ENCODE measurements at regions not wholly inside any gene's neighbourhood (a gene's known extent, or its start where the extent isn't known, plus 50 kb on each side); places are given as distances from the start of the nearest gene placed in this dataset.

DNA sequence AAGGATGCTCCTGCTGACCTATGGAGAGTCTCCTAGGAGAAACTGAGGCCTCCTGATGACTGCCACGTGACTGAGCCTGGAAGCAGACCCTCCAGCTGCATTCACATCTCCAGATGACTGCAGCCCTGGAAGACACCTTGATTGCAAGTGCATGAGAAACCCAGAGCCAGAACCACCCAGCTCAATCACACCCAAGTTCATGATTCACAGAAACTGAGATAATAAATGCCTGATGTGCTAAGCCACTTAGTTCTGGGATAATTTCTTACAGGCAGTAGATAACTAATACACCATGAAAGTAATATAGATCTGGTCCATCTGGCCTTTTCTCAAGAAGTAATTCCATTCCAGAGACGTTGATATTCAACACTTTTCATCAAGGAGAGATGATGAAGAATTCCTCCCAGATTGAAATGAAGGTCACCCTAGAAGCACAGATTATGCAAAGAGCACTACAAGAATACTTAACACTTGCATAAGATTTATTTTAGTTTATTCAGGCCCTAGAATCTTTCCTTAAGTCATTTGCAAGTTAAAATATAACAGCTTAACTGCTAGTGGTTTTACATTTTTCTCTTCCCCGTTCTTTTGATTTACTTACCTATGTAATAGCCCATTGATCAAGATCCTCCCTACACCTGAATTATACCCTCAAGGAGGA lies 208.2 kb upstream of the INHBA start:
- no peak for TF ChIP-seq EZH2phosphoT487 (IDR thresholded peaks at IDR 0.05; ENCODE audit: borderline replicate concordance, low read length)
- no peak for TF ChIP-seq EZH2 (IDR thresholded peaks at IDR 0.05; ENCODE audit: low read length, unreplicated experiment)
- no peak for TF ChIP-seq CTCF (conservative IDR thresholded peaks at IDR 0.05; ENCODE audit: low read depth, low read length)
- CTCF ChIA-PET, result no interaction called here
- Histone ChIP-seq H3K27ac (ENCODE audit: low read length) (peak overlapping the region; percentile 38; the same call in 1 of the 2 replicates), H3K27me3 (ENCODE audit: low read length) (no peaks in the 10 kb centered on the region), H3K36me3 (ENCODE audit: low read depth, low read length) (no peaks in the 10 kb centered on the region), H3F3A (ENCODE audit: low read length, unreplicated experiment) (peaks cover 3% of the 10 kb centered on the region), H3K9ac (ENCODE audit: low read length) (no peak overlapping the region; the same call in 1 of the 2 replicates), H4K20me1 (ENCODE audit: low read length) (no peaks in the 10 kb centered on the region), H2AFZ (ENCODE audit: low read length) (no peak overlapping the region), H3K79me2 (ENCODE audit: low read length) (no peaks in the 10 kb centered on the region), H3K9me3 (ENCODE audit: low read length) (no peaks in the 10 kb centered on the region), H3K9me2 (replicated peaks; ENCODE audit: low read length) (no peaks in the 10 kb centered on the region), H3K4me2 (ENCODE audit: low read length) (no peak overlapping the region), H3K4me3 (ENCODE audit: low read length) (no peak overlapping the region), H3K4me1 (ENCODE audit: insufficient read depth, low read length) (peaks cover 30% of the 10 kb centered on the region)
- DNase-seq, result no peak
- no TSS peak for BruUV-seq (replicated peaks)
- intact Hi-C loops (cut with micrococcal nuclease), result no loop called here
- POLR2A ChIA-PET (ENCODE audit: unreplicated experiment), result no interaction called here
- ATAC-seq, result no peak

DNA sequence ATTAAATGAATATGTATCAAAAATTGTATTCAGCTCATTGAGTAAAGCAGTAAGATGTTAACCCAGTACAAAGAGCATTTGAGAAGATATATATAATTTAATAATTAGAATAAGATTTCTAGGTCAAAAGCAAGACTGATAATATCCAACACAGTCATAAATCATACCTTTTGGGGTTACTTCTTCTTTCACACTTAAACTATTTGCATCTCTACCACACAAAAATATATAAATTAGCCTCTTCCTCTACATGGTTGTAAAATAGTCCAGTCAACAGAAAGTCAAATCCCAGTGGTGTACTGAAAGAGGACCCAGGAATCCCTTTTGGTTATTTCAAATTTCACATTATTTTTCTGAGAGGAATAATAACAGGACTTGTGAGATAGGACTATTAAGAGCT lies 204.6 kb upstream of the INHBA start:
- no peak for ATAC-seq
- Histone ChIP-seq H3K9ac (ENCODE audit: low read length) (no peak overlapping the region), H3K4me3 (ENCODE audit: low read length) (no peak overlapping the region), H3K27ac (ENCODE audit: low read length) (no peak overlapping the region), H3K36me3 (ENCODE audit: low read depth, low read length) (no peaks in the 10 kb centered on the region), H3K4me1 (ENCODE audit: insufficient read depth, low read length) (peaks cover 13% of the 10 kb centered on the region; the same call in 1 of the 2 replicates), H3K9me3 (ENCODE audit: low read length) (no peaks in the 10 kb centered on the region), H3F3A (ENCODE audit: low read length, unreplicated experiment) (no peaks in the 10 kb centered on the region), H3K9me2 (replicated peaks; ENCODE audit: low read length) (no peaks in the 10 kb centered on the region), H4K20me1 (ENCODE audit: low read length) (no peaks in the 10 kb centered on the region), H3K27me3 (ENCODE audit: low read length) (no peaks in the 10 kb centered on the region), H3K4me2 (ENCODE audit: low read length) (no peak overlapping the region), H2AFZ (ENCODE audit: low read length) (no peak overlapping the region), H3K79me2 (ENCODE audit: low read length) (no peaks in the 10 kb centered on the region)
- intact Hi-C loops (cut with micrococcal nuclease), result no loop called here
- ChIA-PET CTCF (no interaction called here), POLR2A (ENCODE audit: unreplicated experiment) (no interaction called here)
- DNase-seq, result no peak
- no TSS peak for BruUV-seq (replicated peaks)
- TF ChIP-seq CTCF (conservative IDR thresholded peaks at IDR 0.05; ENCODE audit: low read depth, low read length) (no peak), EZH2phosphoT487 (IDR thresholded peaks at IDR 0.05; ENCODE audit: borderline replicate concordance, low read length) (no peak), EZH2 (IDR thresholded peaks at IDR 0.05; ENCODE audit: low read length, unreplicated experiment) (no peak)

DNA sequence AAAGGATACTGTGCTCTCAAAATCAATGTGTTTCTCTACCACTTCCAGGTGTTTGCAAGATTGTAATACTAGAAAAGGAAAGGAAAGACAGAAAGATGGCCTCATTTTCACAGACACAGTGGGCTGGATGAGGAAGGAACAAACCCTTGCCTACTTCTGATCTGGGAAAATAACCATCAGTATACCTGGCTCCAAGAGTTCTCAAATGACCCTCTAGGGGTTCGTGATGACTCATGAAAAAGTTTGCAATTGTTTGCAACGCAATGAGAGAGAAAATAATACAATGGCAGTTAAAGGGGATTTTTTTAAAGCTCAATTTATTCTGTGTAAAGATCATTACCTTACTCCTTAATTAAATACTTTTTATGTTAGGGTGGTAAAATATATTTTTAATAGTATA lies 197.6 kb upstream of the INHBA start:
- Histone ChIP-seq H3K4me1 (ENCODE audit: insufficient read depth, low read length) (no peaks in the 10 kb centered on the region), H3K79me2 (ENCODE audit: low read length) (no peaks in the 10 kb centered on the region), H3K36me3 (ENCODE audit: low read depth, low read length) (no peaks in the 10 kb centered on the region), H3F3A (ENCODE audit: low read length, unreplicated experiment) (no peaks in the 10 kb centered on the region), H3K9me2 (replicated peaks; ENCODE audit: low read length) (no peaks in the 10 kb centered on the region), H3K9ac (ENCODE audit: low read length) (no peak overlapping the region), H3K4me2 (ENCODE audit: low read length) (no peak overlapping the region), H3K27ac (ENCODE audit: low read length) (no peak overlapping the region), H3K4me3 (ENCODE audit: low read length) (no peak overlapping the region), H3K27me3 (ENCODE audit: low read length) (no peaks in the 10 kb centered on the region), H3K9me3 (ENCODE audit: low read length) (no peaks in the 10 kb centered on the region), H4K20me1 (ENCODE audit: low read length) (no peaks in the 10 kb centered on the region), H2AFZ (ENCODE audit: low read length) (no peak overlapping the region)
- BruUV-seq (replicated peaks), result no TSS peak
- ChIA-PET CTCF (no interaction called here), POLR2A (ENCODE audit: unreplicated experiment) (no interaction called here)
- intact Hi-C loops (cut with micrococcal nuclease), result no loop called here
- ATAC-seq (peak; percentile 24; the same call in 1 of the 2 replicates), DNase-seq (peak; percentile 46)
- no peak for TF ChIP-seq EZH2 (IDR thresholded peaks at IDR 0.05; ENCODE audit: low read length, unreplicated experiment)
